A673 (cell line): ENCODE measurements at regions not wholly inside any gene's neighbourhood (a gene's known extent, or its start where the extent isn't known, plus 50 kb on each side); places are given as distances from the start of the nearest gene placed in this dataset.

ENCODE experiments used
- BruUV-seq: library from RNA; stranded (reverse); fragments of 400-500 nt; replicated peaks from 2 replicates; lab custom pipeline; 2021; lab: Mats Ljungman, UMichigan
- CTCF ChIA-PET: fragments of 300-600 bp; sonication (Branson Sonifier 250); formaldehyde crosslinking; loops from one replicate; lab custom pipeline; 2022; ENCODE audit warnings: antibody characterized with exemption; lab: Charles Lee
- POLR2A ChIA-PET: fragments of 300-600 bp; sonication (Branson Sonifier 250); formaldehyde crosslinking; loops from one replicate; lab custom pipeline; 2022; ENCODE audit warnings: antibody characterized with exemption; ENCODE audit not compliant: low non-redundant PET; lab: Charles Lee
- DNase-seq: peaks from one replicate; pipeline ENCODE4 v3.0.0-alpha.2; 2015; ENCODE audit warnings: low spot score
- H3K27ac ChIP-seq: fragments of 200-600 bp; sonication (generic); 2 replicates; pipeline ENCODE4 v1.5.1; 2016; ENCODE audit warnings: mixed run types, low read depth, mild to moderate bottlenecking, mixed read lengths, antibody characterized with exemption, low read length; ENCODE audit not compliant: poor library complexity, severe bottlenecking
- H3K27me3 ChIP-seq: fragments of 200-600 bp; sonication (generic); replicated peaks from 2 replicates; pipeline ENCODE4 v1.6.1; 2017; ENCODE audit warnings: mixed run types, low read depth, mild to moderate bottlenecking, mixed read lengths, antibody characterized with exemption, low read length; ENCODE audit not compliant: insufficient read depth, poor library complexity
- H3K36me3 ChIP-seq: fragments of 200-600 bp; sonication (generic); 2 replicates; pipeline ENCODE4 v1.6.1; 2016; ENCODE audit warnings: mixed run types, mild to moderate bottlenecking, mixed read lengths, antibody characterized with exemption, low read length; ENCODE audit not compliant: insufficient read depth, poor library complexity, severe bottlenecking
- H3K4me1 ChIP-seq: fragments of 200-600 bp; sonication (generic); 2 replicates; pipeline ENCODE4 v1.6.1; 2017; ENCODE audit warnings: mixed run types, mild to moderate bottlenecking, mixed read lengths, antibody characterized with exemption, low read length; ENCODE audit not compliant: insufficient read depth, poor library complexity, severe bottlenecking
- H3K4me3 ChIP-seq: fragments of 200-600 bp; sonication (generic); 2 replicates; pipeline ENCODE4 v1.5.1; 2016; ENCODE audit warnings: low read depth, mixed run types, mild to moderate bottlenecking, mixed read lengths, low read length; ENCODE audit not compliant: poor library complexity, severe bottlenecking
- H3K9me3 ChIP-seq: fragments of 200-600 bp; sonication (generic); 2 replicates; pipeline ENCODE4 v1.6.1; 2016; ENCODE audit warnings: mixed run types, low read depth, mild to moderate bottlenecking, mixed read lengths, antibody characterized with exemption, low read length; ENCODE audit not compliant: poor library complexity, severe bottlenecking
- CTCF ChIP-seq: fragments of 300-800, 200-600 bp; sonication (generic); conservative IDR thresholded peaks from 2 replicates; pipeline ENCODE4 v1.5.1; 2017; ENCODE audit warnings: low read depth, mild to moderate bottlenecking, antibody characterized with exemption, low read length, moderate library complexity, mixed read lengths
- EZH2 ChIP-seq: fragments of 200-600 bp; sonication (generic); IDR thresholded peaks from 2 replicates; pipeline ENCODE4 v1.6.1; 2017; ENCODE audit warnings: borderline replicate concordance, low read depth, mild to moderate bottlenecking, mixed read lengths, antibody characterized with exemption, low read length; ENCODE audit not compliant: poor library complexity, severe bottlenecking
- intact Hi-C: fragments of 100-400 bp; cut with micrococcal nuclease; formaldehyde crosslinking; loops from one replicate; pipeline ENCODE4 v1.10.0; 2022; ENCODE audit not compliant: unreplicated experiment

- intact Hi-C loops: no loop called here
- DNase-seq: no peak
- no peak for TF ChIP-seq CTCF
- TF ChIP-seq EZH2: no peak
- Histone ChIP-seq H3K36me3 (no peaks in the 10 kb centered on the region), H3K9me3 (peaks cover 6% of the 10 kb centered on the region), H3K27ac (no peak overlapping the region), H3K4me3 (no peak overlapping the region), H3K27me3 (no peaks in the 10 kb centered on the region), H3K4me1 (no peaks in the 10 kb centered on the region)
- ChIA-PET CTCF (no interaction called here), POLR2A (no interaction called here)
- BruUV-seq: no TSS peak
Observed at GRCh38 chr4:135225551-135225950, 1024.0 kb upstream of the PABPC4L start.

GRCh38 chr4:135210341-135210740, 1008.8 kb upstream of the PABPC4L start:
- no peaks in the 10 kb centered on the region for H3K4me1 ChIP-seq
- no peaks in the 10 kb centered on the region for H3K36me3 ChIP-seq
- ChIA-PET CTCF (no interaction called here), POLR2A (no interaction called here)
- no peaks in the 10 kb centered on the region for H3K27me3 ChIP-seq
- no peak for TF ChIP-seq EZH2
- no peak for TF ChIP-seq CTCF
- BruUV-seq: no TSS peak
- intact Hi-C loops: no loop called here
- H3K4me3 ChIP-seq: no peak overlapping the region
- no peak for DNase-seq
- no peak overlapping the region for H3K27ac ChIP-seq
- no peaks in the 10 kb centered on the region for H3K9me3 ChIP-seq

- Histone ChIP-seq H3K4me1 (no peaks in the 10 kb centered on the region), H3K9me3 (no peaks in the 10 kb centered on the region), H3K4me3 (no peak overlapping the region), H3K27ac (no peak overlapping the region), H3K36me3 (no peaks in the 10 kb centered on the region), H3K27me3 (no peaks in the 10 kb centered on the region)
- intact Hi-C loops: no loop called here
- ChIA-PET CTCF (no interaction called here), POLR2A (no interaction called here)
- no TSS peak for BruUV-seq
- TF ChIP-seq CTCF (no peak), EZH2 (no peak)
- no peak for DNase-seq
Observed at GRCh38 chr4:135207531-135207930, 1005.9 kb upstream of the PABPC4L start.
